Kidney (tissue), 13 donors: ENCODE measurements at regions not wholly inside any gene's neighbourhood (a gene's known extent, or its start where the extent isn't known, plus 50 kb on each side); places are given as distances from the start of the nearest gene placed in this dataset.

Experiments
- DNase-seq, 5 donors: peaks; one replicate each; pipeline ENCODE4 v3.0.0-alpha.2; 2013 to 2020
- FAIRE-seq: peaks from 2 replicates; lab custom pipeline; 2012; peaks lifted over from hg19 to GRCh38; lab: Jason Lieb, UNC
- H3K27ac ChIP-seq, 2 donors: one replicate each; pipeline ENCODE4 v1.7.0; 2013; ENCODE audit warnings: low read depth in 2 of 2, low read length in 2 of 2, inconsistent platforms in 1 of 2
- H3K27me3 ChIP-seq: one replicate; pipeline ENCODE4 v1.7.1; 2013; ENCODE audit warnings: low read length, inconsistent platforms; ENCODE audit not compliant: control insufficient read depth, insufficient read depth
- H3K36me3 ChIP-seq, 3 donors: one replicate each; pipeline versions ENCODE4 v1.7.0 to v1.7.1; 2013; ENCODE audit warnings: low read length in 3 of 3, control low read depth in 1 of 3, inconsistent platforms in 1 of 3; ENCODE audit not compliant: insufficient read depth in 3 of 3, control insufficient read depth in 2 of 3
- H3K4me1 ChIP-seq, 3 donors: one replicate each; pipeline versions ENCODE4 v1.7.0 to v1.7.1; 2013; ENCODE audit warnings: low read length in 3 of 3, inconsistent platforms in 1 of 3, low read depth in 1 of 3; ENCODE audit not compliant: control insufficient read depth in 2 of 3, insufficient read depth in 2 of 3
- H3K4me3 ChIP-seq, 3 donors: one replicate each; pipeline versions ENCODE4 v1.7.0 to v1.8.1; 2013; ENCODE audit warnings: low read length in 3 of 3, control low read depth in 1 of 3, inconsistent platforms in 1 of 3
- H3K9ac ChIP-seq, 3 donors: one replicate each; pipeline versions ENCODE4 v1.7.0 to v1.7.1; 2013; ENCODE audit warnings: low read length in 3 of 3, control low read depth in 1 of 3, inconsistent platforms in 1 of 3
- H3K9me3 ChIP-seq, 3 donors: one replicate each; pipeline versions ENCODE4 v1.7.0 to v1.7.1; 2013; ENCODE audit warnings: low read length in 3 of 3, control low read depth in 1 of 3, inconsistent platforms in 1 of 3; ENCODE audit not compliant: control insufficient read depth in 2 of 3, insufficient read depth in 1 of 3
- intact Hi-C: fragments of 100-400 bp; cut with DNase I; formaldehyde crosslinking; loops from one replicate; pipeline ENCODE4 v1.11.1; 2022
- TF ChIP-seq, protein P1 (sequence below): IDR thresholded peaks from 3 replicates; pipeline ENCODE4 v1.5.1; 2012; ENCODE audit warnings: mild to moderate bottlenecking, moderate library complexity, borderline replicate concordance; ENCODE audit not compliant: insufficient read depth; ENCODE audit errors: extremely low read depth
- donor health status: control.
- donor health status: control.
- donor health status: control.
- donor health status: control.
- donor health status: control.
- donor health status: DM: yes; HTN: yes; CAD: no.
- donor health status: Normal renal cell carcinoma (clear cell type).

DNA sequence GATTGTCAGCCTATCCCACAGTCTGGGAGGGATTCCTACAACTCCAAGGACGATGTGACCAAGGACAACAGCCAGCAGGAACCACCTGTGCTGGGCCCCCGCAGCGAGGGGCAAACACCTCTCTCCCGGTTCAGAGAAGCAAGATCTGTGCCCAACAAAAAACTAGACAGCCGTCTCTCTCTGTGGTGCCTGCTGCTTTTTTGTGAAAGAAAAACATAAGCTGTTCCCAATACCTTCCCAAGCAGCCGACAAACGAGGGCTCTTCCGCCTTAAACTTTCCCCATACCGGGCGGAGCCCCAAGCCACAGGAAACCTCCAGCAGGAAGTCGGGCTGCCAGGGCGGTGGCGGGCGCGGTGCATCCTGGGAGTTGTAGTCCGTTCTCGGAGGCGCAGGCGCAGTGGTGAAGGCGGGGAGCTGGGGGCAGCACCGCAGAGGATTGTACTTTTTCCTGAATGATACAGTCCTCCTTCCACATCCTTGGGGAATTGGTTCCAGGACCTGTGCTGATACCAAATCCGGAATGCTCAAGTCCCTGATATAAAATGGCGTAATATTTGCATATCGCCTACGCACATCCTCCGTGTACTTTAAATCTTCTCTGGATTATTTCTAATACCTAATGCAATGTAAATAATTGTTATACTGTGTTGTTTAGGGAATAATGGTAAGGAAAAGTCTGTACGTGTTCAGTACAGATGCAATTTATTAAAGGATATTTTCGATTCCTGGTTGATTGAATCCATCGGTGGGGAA, 63.1 kb upstream of the IRF2 start:
- peak; percentile 74 for FAIRE-seq
- intact Hi-C loops: no loop called here
- DNase-seq: peak; percentile 98 to 99 (median 99)

DNA sequence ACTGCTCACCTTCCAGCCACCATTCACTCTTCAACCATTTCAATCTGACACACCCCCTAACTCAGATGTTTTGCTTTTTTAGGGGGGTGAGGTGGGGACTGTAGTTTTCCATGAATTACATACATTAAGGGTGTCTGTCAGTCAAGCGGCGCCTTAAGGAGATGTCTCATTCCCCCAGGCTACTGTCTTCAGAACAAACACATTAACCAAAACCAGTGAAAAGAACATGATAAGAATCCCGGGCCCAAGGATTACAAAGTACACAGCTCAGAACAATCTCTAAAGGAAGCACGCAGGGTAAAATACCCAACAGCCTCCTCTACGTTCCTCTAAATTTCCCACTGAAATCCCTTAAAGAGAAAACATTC, 62.5 kb upstream of the IRF2 start:
- FAIRE-seq: no peak
- Histone ChIP-seq H3K9ac (peak overlapping the region; percentile 86 to 96 (median 92)), H3K27ac (peak overlapping the region; percentile 94 to 97), H3K27me3 (no peaks in the 10 kb centered on the region), H3K36me3 (no peaks in the 10 kb centered on the region), H3K4me1 (peaks cover 0 to 4% (median 0%) of the 10 kb centered on the region in 3 donors), H3K4me3 (peak overlapping the region; percentile 68 to 91 (median 78)), H3K9me3 (no peaks in the 10 kb centered on the region)
- DNase-seq: peak in 1 of 5 donors; percentile 24
- TF ChIP-seq, protein P1, sequence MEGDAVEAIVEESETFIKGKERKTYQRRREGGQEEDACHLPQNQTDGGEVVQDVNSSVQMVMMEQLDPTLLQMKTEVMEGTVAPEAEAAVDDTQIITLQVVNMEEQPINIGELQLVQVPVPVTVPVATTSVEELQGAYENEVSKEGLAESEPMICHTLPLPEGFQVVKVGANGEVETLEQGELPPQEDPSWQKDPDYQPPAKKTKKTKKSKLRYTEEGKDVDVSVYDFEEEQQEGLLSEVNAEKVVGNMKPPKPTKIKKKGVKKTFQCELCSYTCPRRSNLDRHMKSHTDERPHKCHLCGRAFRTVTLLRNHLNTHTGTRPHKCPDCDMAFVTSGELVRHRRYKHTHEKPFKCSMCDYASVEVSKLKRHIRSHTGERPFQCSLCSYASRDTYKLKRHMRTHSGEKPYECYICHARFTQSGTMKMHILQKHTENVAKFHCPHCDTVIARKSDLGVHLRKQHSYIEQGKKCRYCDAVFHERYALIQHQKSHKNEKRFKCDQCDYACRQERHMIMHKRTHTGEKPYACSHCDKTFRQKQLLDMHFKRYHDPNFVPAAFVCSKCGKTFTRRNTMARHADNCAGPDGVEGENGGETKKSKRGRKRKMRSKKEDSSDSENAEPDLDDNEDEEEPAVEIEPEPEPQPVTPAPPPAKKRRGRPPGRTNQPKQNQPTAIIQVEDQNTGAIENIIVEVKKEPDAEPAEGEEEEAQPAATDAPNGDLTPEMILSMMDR: no peak
- intact Hi-C loops: no loop called here

More for the DNA sequence above, 63.1 kb upstream of the IRF2 start:
- H3K27ac ChIP-seq: peak overlapping the region; percentile 94 to 97
- H3K9ac ChIP-seq: peak overlapping the region; percentile 86 to 96 (median 92)
- TF ChIP-seq, protein P1: no peak
- H3K9me3 ChIP-seq: no peaks in the 10 kb centered on the region
- H3K4me1 ChIP-seq: peaks cover 0 to 4% (median 0%) of the 10 kb centered on the region in 3 donors
- H3K36me3 ChIP-seq: no peaks in the 10 kb centered on the region
- peak overlapping the region; percentile 68 to 91 (median 78) for H3K4me3 ChIP-seq
- H3K27me3 ChIP-seq: no peaks in the 10 kb centered on the region

DNA sequence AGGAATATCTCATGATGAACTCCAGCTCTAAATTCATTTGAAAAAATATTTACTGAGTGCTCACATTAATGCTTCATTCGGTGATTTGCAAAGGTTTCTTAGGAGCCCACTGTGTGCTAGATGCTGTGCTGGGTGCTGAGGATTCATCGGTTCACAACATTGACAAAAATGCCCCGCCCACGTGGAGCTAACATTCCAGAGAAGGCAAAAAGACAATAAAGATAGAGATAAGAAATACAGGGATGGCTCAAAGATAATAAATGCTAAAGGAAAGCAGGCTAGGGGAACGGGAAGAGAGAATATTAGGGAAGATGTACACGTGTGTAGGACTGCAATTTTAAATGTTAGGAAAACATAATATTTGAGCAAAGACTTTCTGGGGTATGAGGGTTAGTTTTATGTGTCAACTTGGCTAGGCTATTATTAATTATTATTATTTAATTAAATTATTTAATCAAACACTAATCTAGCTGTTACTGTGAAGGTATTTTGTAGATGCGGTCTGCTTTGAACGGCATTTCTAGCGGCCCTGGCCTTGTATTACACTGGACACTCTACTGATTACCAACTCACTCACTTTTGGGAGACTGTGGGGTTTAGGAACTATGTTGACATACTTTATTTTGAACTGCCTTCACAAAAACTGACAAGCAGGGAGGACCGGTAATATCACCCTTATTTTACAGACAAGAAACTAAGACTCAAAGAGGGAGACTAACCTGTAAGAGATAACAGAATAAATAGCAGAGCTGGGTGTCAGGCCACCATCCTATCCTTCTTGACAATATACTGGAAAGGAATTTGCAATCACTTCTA, 61.9 kb upstream of the IRF2 start:
- DNase-seq (no peak), FAIRE-seq (no peak)
- H3K4me3 ChIP-seq: peak overlapping the region; percentile 68 to 91 (median 78)
- H3K9ac ChIP-seq: peak overlapping the region; percentile 86 to 96 (median 92)
- no peaks in the 10 kb centered on the region for H3K9me3 ChIP-seq
- H3K36me3 ChIP-seq: no peaks in the 10 kb centered on the region
- TF ChIP-seq, protein P1: no peak
- no peaks in the 10 kb centered on the region for H3K27me3 ChIP-seq
- H3K4me1 ChIP-seq: peaks cover 0 to 4% (median 0%) of the 10 kb centered on the region in 3 donors
- H3K27ac ChIP-seq: peak overlapping the region; percentile 94 to 97
- intact Hi-C loops: no loop called here
